ENCODE measurements at regions not wholly inside any gene's neighbourhood (a gene's known extent, or its start where the extent isn't known, plus 50 kb on each side); places are given as distances from the start of the nearest gene placed in this dataset.

GRCh38 chr12:131608740-131609690 lies 101.9 kb upstream of the SFSWAP start (continued):
- TF ChIP-seq REST (IDR thresholded peaks at IDR 0.05; ENCODE audit: borderline replicate concordance), result peak; percentile 59; the same call in 1 of the 2 replicates
- no peak for TF ChIP-seq REST (CRISPR knock-in tag; IDR thresholded peaks at IDR 0.05; ENCODE audit: low read depth)
- TF ChIP-seq, protein P1, sequence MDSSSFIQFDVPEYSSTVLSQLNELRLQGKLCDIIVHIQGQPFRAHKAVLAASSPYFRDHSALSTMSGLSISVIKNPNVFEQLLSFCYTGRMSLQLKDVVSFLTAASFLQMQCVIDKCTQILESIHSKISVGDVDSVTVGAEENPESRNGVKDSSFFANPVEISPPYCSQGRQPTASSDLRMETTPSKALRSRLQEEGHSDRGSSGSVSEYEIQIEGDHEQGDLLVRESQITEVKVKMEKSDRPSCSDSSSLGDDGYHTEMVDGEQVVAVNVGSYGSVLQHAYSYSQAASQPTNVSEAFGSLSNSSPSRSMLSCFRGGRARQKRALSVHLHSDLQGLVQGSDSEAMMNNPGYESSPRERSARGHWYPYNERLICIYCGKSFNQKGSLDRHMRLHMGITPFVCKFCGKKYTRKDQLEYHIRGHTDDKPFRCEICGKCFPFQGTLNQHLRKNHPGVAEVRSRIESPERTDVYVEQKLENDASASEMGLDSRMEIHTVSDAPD (CRISPR knock-in tag; IDR thresholded peaks at IDR 0.05), result no peak
- no peak for TF ChIP-seq MCM5 (IDR thresholded peaks at IDR 0.05; ENCODE audit: low read depth)
- TF ChIP-seq ZNF785 (CRISPR knock-in tag; IDR thresholded peaks at IDR 0.05), result no peak
- no peak for TF ChIP-seq PML (IDR thresholded peaks at IDR 0.05; ENCODE audit: low read length)
- TF ChIP-seq, protein P2, sequence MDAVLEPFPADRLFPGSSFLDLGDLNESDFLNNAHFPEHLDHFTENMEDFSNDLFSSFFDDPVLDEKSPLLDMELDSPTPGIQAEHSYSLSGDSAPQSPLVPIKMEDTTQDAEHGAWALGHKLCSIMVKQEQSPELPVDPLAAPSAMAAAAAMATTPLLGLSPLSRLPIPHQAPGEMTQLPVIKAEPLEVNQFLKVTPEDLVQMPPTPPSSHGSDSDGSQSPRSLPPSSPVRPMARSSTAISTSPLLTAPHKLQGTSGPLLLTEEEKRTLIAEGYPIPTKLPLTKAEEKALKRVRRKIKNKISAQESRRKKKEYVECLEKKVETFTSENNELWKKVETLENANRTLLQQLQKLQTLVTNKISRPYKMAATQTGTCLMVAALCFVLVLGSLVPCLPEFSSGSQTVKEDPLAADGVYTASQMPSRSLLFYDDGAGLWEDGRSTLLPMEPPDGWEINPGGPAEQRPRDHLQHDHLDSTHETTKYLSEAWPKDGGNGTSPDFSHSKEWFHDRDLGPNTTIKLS (IDR thresholded peaks at IDR 0.05; ENCODE audit: borderline replicate concordance, low read depth), result peak; percentile 77; the same call in 1 of the 2 replicates
- TF ChIP-seq USF1 (CRISPR knock-in tag; IDR thresholded peaks at IDR 0.05), result peak; percentile 79
- no peak for TF ChIP-seq SMAD1 (IDR thresholded peaks at IDR 0.05; ENCODE audit: low read depth, low read length, partially characterized antibody)
- 0 out of 4 replicates have a peak, but pooled peaks of 1 of the 2 experiments have one; percentile 36 for TF ChIP-seq RCOR1 (IDR thresholded peaks at IDR 0.05; ENCODE audit: borderline replicate concordance in 1 of 2, low read depth in 2 of 2, low read length in 2 of 2)
- no peak for TF ChIP-seq ZNF316 (IDR thresholded peaks at IDR 0.05)
- TF ChIP-seq GABPB2 (CRISPR knock-in tag; conservative IDR thresholded peaks at IDR 0.05), result no peak
- peak; percentile 8 for TF ChIP-seq ZFP36 (IDR thresholded peaks at IDR 0.05; ENCODE audit: low read depth, low read length, partially characterized antibody)
- no peak for TF ChIP-seq ARNT (IDR thresholded peaks at IDR 0.05)
- no peak for TF ChIP-seq ZNF408 (CRISPR knock-in tag; IDR thresholded peaks at IDR 0.05; ENCODE audit: low read depth)
